ENCODE measurements at regions not wholly inside any gene's neighbourhood (a gene's known extent, or its start where the extent isn't known, plus 50 kb on each side); places are given as distances from the start of the nearest gene placed in this dataset.

- TF ChIP-seq CTCF (conservative IDR thresholded peaks at IDR 0.05; ENCODE audit: low read length) (no peak), EZH2phosphoT487 (IDR thresholded peaks at IDR 0.05; ENCODE audit: borderline replicate concordance) (no peak)
- H3K9me3 ChIP-seq (ENCODE audit: insufficient read depth, low read depth, low read length) = no peaks in the 10 kb centered on the region; the same call in 1 of the 2 replicates
- no peaks in the 10 kb centered on the region for H3F3A ChIP-seq (ENCODE audit: low read depth)
- H3K9me2 ChIP-seq (replicated peaks; ENCODE audit: low read depth, low read length) = no peaks in the 10 kb centered on the region
- no peak overlapping the region for H3K4me2 ChIP-seq (ENCODE audit: low read depth, low read length, poor library complexity, severe bottlenecking)
- H3K4me3 ChIP-seq (ENCODE audit: low read length, poor library complexity, severe bottlenecking) = no peak overlapping the region
- no peak overlapping the region for H2AFZ ChIP-seq (ENCODE audit: low read length)
- H3K79me2 ChIP-seq (ENCODE audit: insufficient read depth, low read length) = no peaks in the 10 kb centered on the region
- no peaks in the 10 kb centered on the region for H4K20me1 ChIP-seq (ENCODE audit: insufficient read depth, low read length, poor library complexity, severe bottlenecking)
- no peaks in the 10 kb centered on the region for H3K4me1 ChIP-seq (ENCODE audit: insufficient read depth, low read length, poor library complexity, severe bottlenecking)
- H3K36me3 ChIP-seq (ENCODE audit: insufficient read depth, low read length) = no peaks in the 10 kb centered on the region
- no peaks in the 10 kb centered on the region for H3K27me3 ChIP-seq (ENCODE audit: insufficient read depth, low read length, poor library complexity, severe bottlenecking)
- H3K9ac ChIP-seq (ENCODE audit: low read depth, low read length, poor library complexity, severe bottlenecking) = no peak overlapping the region
These were observed 732.3 kb downstream of the FGF9 start for GRCh38 chr13:22403144-22403543.

GRCh38 chr13:22405891-22406290 is 735.0 kb downstream of the FGF9 start:
- no peak overlapping the region for H3K4me3 ChIP-seq (ENCODE audit: low read length, poor library complexity, severe bottlenecking)
- H3F3A ChIP-seq (ENCODE audit: low read depth) = no peaks in the 10 kb centered on the region
- H3K4me1 ChIP-seq (ENCODE audit: insufficient read depth, low read length, poor library complexity, severe bottlenecking) = no peaks in the 10 kb centered on the region
- no peaks in the 10 kb centered on the region; the same call in 1 of the 2 replicates for H3K9me3 ChIP-seq (ENCODE audit: insufficient read depth, low read depth, low read length)
- no peak overlapping the region for H3K4me2 ChIP-seq (ENCODE audit: low read depth, low read length, poor library complexity, severe bottlenecking)
- no peak overlapping the region for H2AFZ ChIP-seq (ENCODE audit: low read length)
- H3K9me2 ChIP-seq (replicated peaks; ENCODE audit: low read depth, low read length) = no peaks in the 10 kb centered on the region
- no peaks in the 10 kb centered on the region for H3K36me3 ChIP-seq (ENCODE audit: insufficient read depth, low read length)
- no peaks in the 10 kb centered on the region for H3K79me2 ChIP-seq (ENCODE audit: insufficient read depth, low read length)
- no peak overlapping the region for H3K9ac ChIP-seq (ENCODE audit: low read depth, low read length, poor library complexity, severe bottlenecking)
- H4K20me1 ChIP-seq (ENCODE audit: insufficient read depth, low read length, poor library complexity, severe bottlenecking) = no peaks in the 10 kb centered on the region
- H3K27me3 ChIP-seq (ENCODE audit: insufficient read depth, low read length, poor library complexity, severe bottlenecking) = no peaks in the 10 kb centered on the region
- no peak for TF ChIP-seq EZH2phosphoT487 (IDR thresholded peaks at IDR 0.05; ENCODE audit: borderline replicate concordance)
- no peak for TF ChIP-seq CTCF (conservative IDR thresholded peaks at IDR 0.05; ENCODE audit: low read length)

- H3K9ac ChIP-seq (ENCODE audit: low read depth, low read length, poor library complexity, severe bottlenecking) = no peak overlapping the region
- no peaks in the 10 kb centered on the region for H3K9me2 ChIP-seq (replicated peaks; ENCODE audit: low read depth, low read length)
- no peak overlapping the region for H3K4me3 ChIP-seq (ENCODE audit: low read length, poor library complexity, severe bottlenecking)
- H2AFZ ChIP-seq (ENCODE audit: low read length) = no peak overlapping the region
- H3K79me2 ChIP-seq (ENCODE audit: insufficient read depth, low read length) = no peaks in the 10 kb centered on the region
- H3K36me3 ChIP-seq (ENCODE audit: insufficient read depth, low read length) = no peaks in the 10 kb centered on the region
- no peaks in the 10 kb centered on the region for H4K20me1 ChIP-seq (ENCODE audit: insufficient read depth, low read length, poor library complexity, severe bottlenecking)
- H3K9me3 ChIP-seq (ENCODE audit: insufficient read depth, low read depth, low read length) = peaks cover 5% of the 10 kb centered on the region; the same call in 1 of the 2 replicates
- no peaks in the 10 kb centered on the region for H3K4me1 ChIP-seq (ENCODE audit: insufficient read depth, low read length, poor library complexity, severe bottlenecking)
- TF ChIP-seq CTCF (conservative IDR thresholded peaks at IDR 0.05; ENCODE audit: low read length) (no peak), EZH2phosphoT487 (IDR thresholded peaks at IDR 0.05; ENCODE audit: borderline replicate concordance) (no peak)
- H3K27me3 ChIP-seq (ENCODE audit: insufficient read depth, low read length, poor library complexity, severe bottlenecking) = no peaks in the 10 kb centered on the region
- no peak overlapping the region for H3K4me2 ChIP-seq (ENCODE audit: low read depth, low read length, poor library complexity, severe bottlenecking)
- no peaks in the 10 kb centered on the region for H3F3A ChIP-seq (ENCODE audit: low read depth)
These were observed 741.6 kb downstream of the FGF9 start for GRCh38 chr13:22412452-22412851.
